ENCODE measurements at regions not wholly inside any gene's neighbourhood (a gene's known extent, or its start where the extent isn't known, plus 50 kb on each side); places are given as distances from the start of the nearest gene placed in this dataset.

- Histone ChIP-seq H3K27ac (no peak overlapping the region), H3K27me3 (peaks cover 0 to 5% (median 0%) of the 10 kb centered on the region in 3 donors), H3K9me3 (no peaks in the 10 kb centered on the region), H3K4me3 (no peak overlapping the region), H3K4me1 (no peaks in the 10 kb centered on the region), H3K36me3 (no peaks in the 10 kb centered on the region)
- ATAC-seq = no peak
- intact Hi-C loops (cut with DNase I; ENCODE audit: low total_unique reads) = no loop called here
- TF ChIP-seq CTCF (IDR thresholded peaks at IDR 0.05 in 4 of 5, conservative IDR thresholded peaks at IDR 0.05 in 1 of 5) (no peak), POLR2A (IDR thresholded peaks at IDR 0.05) (no peak)
- no peak for DNase-seq
- in situ Hi-C loops (cut with MboI; ENCODE audit: low sequenced_read_pairs in 4 of 4) = no loop called here
Observed at GRCh38 chr11:71356280-71356876, 91.8 kb downstream of the DHCR7 start.

GRCh38 chr11:71355281-71355680, 92.9 kb downstream of the DHCR7 start:
- Histone ChIP-seq H3K4me3 (no peak overlapping the region), H3K9me3 (no peaks in the 10 kb centered on the region), H3K27me3 (peaks cover 0 to 5% (median 0%) of the 10 kb centered on the region in 3 donors), H3K4me1 (no peaks in the 10 kb centered on the region), H3K36me3 (no peaks in the 10 kb centered on the region), H3K27ac (no peak overlapping the region)
- no peak for DNase-seq
- ATAC-seq = no peak
- no peak for TF ChIP-seq CTCF (IDR thresholded peaks at IDR 0.05 in 4 of 5, conservative IDR thresholded peaks at IDR 0.05 in 1 of 5)
- no peak for TF ChIP-seq POLR2A (IDR thresholded peaks at IDR 0.05)
- intact Hi-C loops (cut with DNase I; ENCODE audit: low total_unique reads) (no loop called here), in situ Hi-C loops (cut with MboI; ENCODE audit: low sequenced_read_pairs in 4 of 4) (no loop called here)

GRCh38 chr11:71354394-71355105, 93.6 kb downstream of the DHCR7 start:
- H3K36me3 ChIP-seq = no peaks in the 10 kb centered on the region
- no peak overlapping the region for H3K27ac ChIP-seq
- no peak for DNase-seq
- peaks cover 0 to 5% (median 0%) of the 10 kb centered on the region in 3 donors for H3K27me3 ChIP-seq
- intact Hi-C loops (cut with DNase I; ENCODE audit: low total_unique reads) = no loop called here
- no peak for TF ChIP-seq CTCF (IDR thresholded peaks at IDR 0.05 in 4 of 5, conservative IDR thresholded peaks at IDR 0.05 in 1 of 5)
- no peak for TF ChIP-seq POLR2A (IDR thresholded peaks at IDR 0.05)
- H3K9me3 ChIP-seq = no peaks in the 10 kb centered on the region
- in situ Hi-C loops (cut with MboI; ENCODE audit: low sequenced_read_pairs in 4 of 4) = no loop called here
- ATAC-seq = no peak
- no peak overlapping the region for H3K4me3 ChIP-seq
- no peaks in the 10 kb centered on the region for H3K4me1 ChIP-seq

GRCh38 chr11:71352748-71353147, 95.4 kb downstream of the DHCR7 start:
- DNase-seq (no peak), ATAC-seq (no peak)
- TF ChIP-seq CTCF (IDR thresholded peaks at IDR 0.05 in 4 of 5, conservative IDR thresholded peaks at IDR 0.05 in 1 of 5) = no peak
- no peak for TF ChIP-seq POLR2A (IDR thresholded peaks at IDR 0.05)
- Histone ChIP-seq H3K4me1 (no peaks in the 10 kb centered on the region), H3K27ac (no peak overlapping the region), H3K36me3 (no peaks in the 10 kb centered on the region), H3K9me3 (no peaks in the 10 kb centered on the region), H3K27me3 (no peaks in the 10 kb centered on the region), H3K4me3 (no peak overlapping the region)
- intact Hi-C loops (cut with DNase I; ENCODE audit: low total_unique reads) (no loop called here), in situ Hi-C loops (cut with MboI; ENCODE audit: low sequenced_read_pairs in 4 of 4) (no loop called here)
